ENCODE measurements at regions not wholly inside any gene's neighbourhood (a gene's known extent, or its start where the extent isn't known, plus 50 kb on each side); places are given as distances from the start of the nearest gene placed in this dataset.
A peak's percentile ranks its signal among the peaks of the same experiment; 100 is the strongest.

GRCh38 chr9:99282406-99282805 is 60.3 kb downstream of the SEC61B start:
- H3K27ac ChIP-seq, result no peak overlapping the region
- no peak for DNase-seq (ENCODE audit: low read depth, low spot score)

GRCh38 chr9:99285965-99286364 is 63.9 kb downstream of the SEC61B start:
- H3K27ac ChIP-seq, result no peak overlapping the region
- no peak for DNase-seq (ENCODE audit: low read depth, low spot score)

- DNase-seq (ENCODE audit: low read depth, low spot score), result no peak
- H3K27ac ChIP-seq, result no peak overlapping the region
Observed at GRCh38 chr9:99286536-99286935, 64.5 kb downstream of the SEC61B start.

GRCh38 chr9:99287641-99288040 is 65.6 kb downstream of the SEC61B start:
- no peak overlapping the region for H3K27ac ChIP-seq
- no peak for DNase-seq (ENCODE audit: low read depth, low spot score)

- no peak for DNase-seq (ENCODE audit: low read depth, low spot score)
- H3K27ac ChIP-seq, result no peak overlapping the region
Observed at GRCh38 chr9:99288830-99289229, 66.7 kb downstream of the SEC61B start.

- DNase-seq (ENCODE audit: low read depth, low spot score), result no peak
- H3K27ac ChIP-seq, result no peak overlapping the region
Observed at GRCh38 chr9:99294850-99295461, 72.9 kb downstream of the SEC61B start.

- no peak overlapping the region for H3K27ac ChIP-seq
- DNase-seq (ENCODE audit: low read depth, low spot score), result no peak
Observed at GRCh38 chr9:99296291-99296951, 74.3 kb downstream of the SEC61B start.

- H3K27ac ChIP-seq, result no peak overlapping the region
- DNase-seq (ENCODE audit: low read depth, low spot score), result no peak
Observed at GRCh38 chr9:99298614-99299013, 76.5 kb downstream of the SEC61B start.

- peak; percentile 40 for DNase-seq (ENCODE audit: low read depth, low spot score)
- H3K27ac ChIP-seq, result no peak overlapping the region
Observed at GRCh38 chr9:99299211-99300102, 77.4 kb downstream of the SEC61B start.

- no peak overlapping the region for H3K27ac ChIP-seq
- no peak for DNase-seq (ENCODE audit: low read depth, low spot score)
Observed at GRCh38 chr9:99300103-99300439, 78.0 kb downstream of the SEC61B start.

- DNase-seq (ENCODE audit: low read depth, low spot score), result no peak
- no peak overlapping the region for H3K27ac ChIP-seq
Observed at GRCh38 chr9:99300603-99301002, 78.5 kb downstream of the SEC61B start.

- no peak for DNase-seq (ENCODE audit: low read depth, low spot score)
Observed at GRCh38 chr9:99303177-99303576, 81.1 kb downstream of the SEC61B start.

GRCh38 chr9:99305124-99305523 is 83.0 kb downstream of the SEC61B start:
- no peak overlapping the region for H3K27ac ChIP-seq

More at GRCh38 chr9:99303177-99303576, 81.1 kb downstream of the SEC61B start:
- no peak overlapping the region for H3K27ac ChIP-seq

GRCh38 chr9:99305820-99306811 is 84.0 kb downstream of the SEC61B start:
- H3K27ac ChIP-seq, result no peak overlapping the region
- no peak for DNase-seq (ENCODE audit: low read depth, low spot score)

More at GRCh38 chr9:99305124-99305523, 83.0 kb downstream of the SEC61B start:
- DNase-seq (ENCODE audit: low read depth, low spot score), result no peak

- no peak overlapping the region for H3K27ac ChIP-seq
- DNase-seq (ENCODE audit: low read depth, low spot score), result no peak
Observed at GRCh38 chr9:99307851-99308250, 85.8 kb downstream of the SEC61B start.

- no peak for DNase-seq (ENCODE audit: low read depth, low spot score)
Observed at GRCh38 chr9:99309141-99309939, 87.3 kb downstream of the SEC61B start.

GRCh38 chr9:99312736-99313135 is 90.7 kb downstream of the SEC61B start:
- no peak for DNase-seq (ENCODE audit: low read depth, low spot score)
- H3K27ac ChIP-seq, result no peak overlapping the region

More at GRCh38 chr9:99309141-99309939, 87.3 kb downstream of the SEC61B start:
- H3K27ac ChIP-seq, result no peak overlapping the region

GRCh38 chr9:99319048-99319447 is 97.0 kb downstream of the SEC61B start:
- H3K27ac ChIP-seq, result no peak overlapping the region
- DNase-seq (ENCODE audit: low read depth, low spot score), result no peak

- no peak for DNase-seq (ENCODE audit: low read depth, low spot score)
- no peak overlapping the region for H3K27ac ChIP-seq
Observed at GRCh38 chr9:99322299-99322698, 100.2 kb downstream of the SEC61B start.
